ENCODE measurements at regions not wholly inside any gene's neighbourhood (a gene's known extent, or its start where the extent isn't known, plus 50 kb on each side); places are given as distances from the start of the nearest gene placed in this dataset.
"Not testable (repeated sequence)": the region's sequence is repeated elsewhere in the genome, so short reads cannot be mapped to it uniquely, and the experiment has no call there.

- Histone ChIP-seq H3K9ac (ENCODE audit: low read length in 5 of 5) (no peak overlapping the region), H3K9me3 (ENCODE audit: control insufficient read depth in 5 of 5, low read length in 5 of 5) (no peaks in the 10 kb centered on the region), H3K4me1 (ENCODE audit: control insufficient read depth in 5 of 5, insufficient read depth in 5 of 5, low read length in 5 of 5) (no peaks in the 10 kb centered on the region), H3K27ac (ENCODE audit: low read depth, low read length) (no peak overlapping the region), H3K36me3 (ENCODE audit: control insufficient read depth in 5 of 5, insufficient read depth in 5 of 5, low read length in 5 of 5) (no peaks in the 10 kb centered on the region), H3K27me3 (ENCODE audit: control insufficient read depth in 5 of 5, insufficient read depth in 4 of 5, low read length in 5 of 5) (no peaks in the 10 kb centered on the region), H3K4me3 (ENCODE audit: low read depth in 1 of 5, low read length in 5 of 5) (no peak overlapping the region)
Measured at GRCh38 chr4:154135576-154135975, 346.7 kb upstream of the SFRP2 start.

GRCh38 chr4:154132406-154132805, 343.5 kb upstream of the SFRP2 start:
- Histone ChIP-seq H3K27ac (ENCODE audit: low read depth, low read length) (no peak overlapping the region), H3K9me3 (ENCODE audit: control insufficient read depth in 5 of 5, low read length in 5 of 5) (peaks cover 0 to 7% (median 0%) of the 10 kb centered on the region in 5 donors), H3K4me3 (ENCODE audit: low read depth in 1 of 5, low read length in 5 of 5) (no peak overlapping the region), H3K36me3 (ENCODE audit: control insufficient read depth in 5 of 5, insufficient read depth in 5 of 5, low read length in 5 of 5) (no peaks in the 10 kb centered on the region), H3K4me1 (ENCODE audit: control insufficient read depth in 5 of 5, insufficient read depth in 5 of 5, low read length in 5 of 5) (no peaks in the 10 kb centered on the region), H3K9ac (ENCODE audit: low read length in 5 of 5) (no peak overlapping the region), H3K27me3 (ENCODE audit: control insufficient read depth in 5 of 5, insufficient read depth in 4 of 5, low read length in 5 of 5) (no peaks in the 10 kb centered on the region)

- Histone ChIP-seq H3K27me3 (ENCODE audit: control insufficient read depth in 5 of 5, insufficient read depth in 4 of 5, low read length in 5 of 5) (no peaks in the 10 kb centered on the region), H3K4me1 (ENCODE audit: control insufficient read depth in 5 of 5, insufficient read depth in 5 of 5, low read length in 5 of 5) (no peaks in the 10 kb centered on the region), H3K27ac (ENCODE audit: low read depth, low read length) (no peak overlapping the region), H3K4me3 (ENCODE audit: low read depth in 1 of 5, low read length in 5 of 5) (no peak overlapping the region), H3K36me3 (ENCODE audit: control insufficient read depth in 5 of 5, insufficient read depth in 5 of 5, low read length in 5 of 5) (no peaks in the 10 kb centered on the region), H3K9ac (ENCODE audit: low read length in 5 of 5) (no peak overlapping the region), H3K9me3 (ENCODE audit: control insufficient read depth in 5 of 5, low read length in 5 of 5) (peaks cover 0 to 9% (median 0%) of the 10 kb centered on the region in 5 donors)
Measured at GRCh38 chr4:154126276-154126675, 337.4 kb upstream of the SFRP2 start.

GRCh38 chr4:154125340-154125739, 336.5 kb upstream of the SFRP2 start:
- Histone ChIP-seq H3K9me3 (ENCODE audit: control insufficient read depth in 5 of 5, low read length in 5 of 5) (peaks cover 0 to 9% (median 0%) of the 10 kb centered on the region in 5 donors), H3K27me3 (ENCODE audit: control insufficient read depth in 5 of 5, insufficient read depth in 4 of 5, low read length in 5 of 5) (no peaks in the 10 kb centered on the region), H3K9ac (ENCODE audit: low read length in 5 of 5) (no peak overlapping the region), H3K36me3 (ENCODE audit: control insufficient read depth in 5 of 5, insufficient read depth in 5 of 5, low read length in 5 of 5) (no peaks in the 10 kb centered on the region), H3K27ac (ENCODE audit: low read depth, low read length) (no peak overlapping the region), H3K4me3 (ENCODE audit: low read depth in 1 of 5, low read length in 5 of 5) (no peak overlapping the region), H3K4me1 (ENCODE audit: control insufficient read depth in 5 of 5, insufficient read depth in 5 of 5, low read length in 5 of 5) (no peaks in the 10 kb centered on the region)

GRCh38 chr4:154124539-154125255, 335.8 kb upstream of the SFRP2 start:
- no peaks in the 10 kb centered on the region for H3K36me3 ChIP-seq (ENCODE audit: control insufficient read depth in 5 of 5, insufficient read depth in 5 of 5, low read length in 5 of 5)
- no peak overlapping the region for H3K4me3 ChIP-seq (ENCODE audit: low read depth in 1 of 5, low read length in 5 of 5)
- H3K9me3 ChIP-seq (ENCODE audit: control insufficient read depth in 5 of 5, low read length in 5 of 5) = peaks cover 0 to 9% (median 0%) of the 10 kb centered on the region in 5 donors
- H3K9ac ChIP-seq (ENCODE audit: low read length in 5 of 5) = no peak overlapping the region
- H3K4me1 ChIP-seq (ENCODE audit: control insufficient read depth in 5 of 5, insufficient read depth in 5 of 5, low read length in 5 of 5) = no peaks in the 10 kb centered on the region
- H3K27ac ChIP-seq (ENCODE audit: low read depth, low read length) = no peak overlapping the region
- no peaks in the 10 kb centered on the region for H3K27me3 ChIP-seq (ENCODE audit: control insufficient read depth in 5 of 5, insufficient read depth in 4 of 5, low read length in 5 of 5)

- Histone ChIP-seq H3K36me3 (ENCODE audit: control insufficient read depth in 5 of 5, insufficient read depth in 5 of 5, low read length in 5 of 5) (no peaks in the 10 kb centered on the region), H3K27me3 (ENCODE audit: control insufficient read depth in 5 of 5, insufficient read depth in 4 of 5, low read length in 5 of 5) (no peaks in the 10 kb centered on the region), H3K4me3 (ENCODE audit: low read depth in 1 of 5, low read length in 5 of 5) (no peak overlapping the region), H3K9ac (ENCODE audit: low read length in 5 of 5) (no peak overlapping the region), H3K4me1 (ENCODE audit: control insufficient read depth in 5 of 5, insufficient read depth in 5 of 5, low read length in 5 of 5) (no peaks in the 10 kb centered on the region), H3K9me3 (ENCODE audit: control insufficient read depth in 5 of 5, low read length in 5 of 5) (peaks cover 0 to 9% (median 0%) of the 10 kb centered on the region in 5 donors), H3K27ac (ENCODE audit: low read depth, low read length) (no peak overlapping the region)
Measured at GRCh38 chr4:154123897-154124296, 335.0 kb upstream of the SFRP2 start.

GRCh38 chr4:154120690-154121345, 331.9 kb upstream of the SFRP2 start:
- H3K4me1 ChIP-seq (ENCODE audit: control insufficient read depth in 5 of 5, insufficient read depth in 5 of 5, low read length in 5 of 5) = no peaks in the 10 kb centered on the region
- H3K9me3 ChIP-seq (ENCODE audit: control insufficient read depth in 5 of 5, low read length in 5 of 5) = no peaks in the 10 kb centered on the region
- H3K9ac ChIP-seq (ENCODE audit: low read length in 5 of 5) = no peak overlapping the region
- H3K27ac ChIP-seq (ENCODE audit: low read depth, low read length) = no peak overlapping the region
- H3K27me3 ChIP-seq (ENCODE audit: control insufficient read depth in 5 of 5, insufficient read depth in 4 of 5, low read length in 5 of 5) = no peaks in the 10 kb centered on the region
- no peaks in the 10 kb centered on the region for H3K36me3 ChIP-seq (ENCODE audit: control insufficient read depth in 5 of 5, insufficient read depth in 5 of 5, low read length in 5 of 5)
- H3K4me3 ChIP-seq (ENCODE audit: low read depth in 1 of 5, low read length in 5 of 5) = no peak overlapping the region

- no peak overlapping the region for H3K27ac ChIP-seq (ENCODE audit: low read depth, low read length)
- no peaks in the 10 kb centered on the region for H3K9me3 ChIP-seq (ENCODE audit: control insufficient read depth in 5 of 5, low read length in 5 of 5)
Measured at GRCh38 chr4:154120006-154120676, 331.3 kb upstream of the SFRP2 start.

GRCh38 chr4:154119317-154119716, 330.4 kb upstream of the SFRP2 start:
- Histone ChIP-seq H3K9me3 (ENCODE audit: control insufficient read depth in 5 of 5, low read length in 5 of 5) (no peaks in the 10 kb centered on the region), H3K27me3 (ENCODE audit: control insufficient read depth in 5 of 5, insufficient read depth in 4 of 5, low read length in 5 of 5) (no peaks in the 10 kb centered on the region), H3K27ac (ENCODE audit: low read depth, low read length) (no peak overlapping the region), H3K9ac (ENCODE audit: low read length in 5 of 5) (no peak overlapping the region), H3K36me3 (ENCODE audit: control insufficient read depth in 5 of 5, insufficient read depth in 5 of 5, low read length in 5 of 5) (no peaks in the 10 kb centered on the region), H3K4me1 (ENCODE audit: control insufficient read depth in 5 of 5, insufficient read depth in 5 of 5, low read length in 5 of 5) (no peaks in the 10 kb centered on the region), H3K4me3 (ENCODE audit: low read depth in 1 of 5, low read length in 5 of 5) (no peak overlapping the region)

More at GRCh38 chr4:154120006-154120676, 331.3 kb upstream of the SFRP2 start:
- H3K27me3 ChIP-seq (ENCODE audit: control insufficient read depth in 5 of 5, insufficient read depth in 4 of 5, low read length in 5 of 5) = no peaks in the 10 kb centered on the region
- no peak overlapping the region for H3K4me3 ChIP-seq (ENCODE audit: low read depth in 1 of 5, low read length in 5 of 5)
- H3K36me3 ChIP-seq (ENCODE audit: control insufficient read depth in 5 of 5, insufficient read depth in 5 of 5, low read length in 5 of 5) = no peaks in the 10 kb centered on the region
- H3K4me1 ChIP-seq (ENCODE audit: control insufficient read depth in 5 of 5, insufficient read depth in 5 of 5, low read length in 5 of 5) = no peaks in the 10 kb centered on the region
- no peak overlapping the region for H3K9ac ChIP-seq (ENCODE audit: low read length in 5 of 5)

- H3K27ac ChIP-seq (ENCODE audit: low read depth, low read length); H3K27me3 ChIP-seq (ENCODE audit: control insufficient read depth in 5 of 5, insufficient read depth in 4 of 5, low read length in 5 of 5); H3K9me3 ChIP-seq (ENCODE audit: control insufficient read depth in 5 of 5, low read length in 5 of 5); H3K9ac ChIP-seq (ENCODE audit: low read length in 5 of 5); H3K4me3 ChIP-seq (ENCODE audit: low read depth in 1 of 5, low read length in 5 of 5); H3K4me1 ChIP-seq (ENCODE audit: control insufficient read depth in 5 of 5, insufficient read depth in 5 of 5, low read length in 5 of 5); H3K36me3 ChIP-seq (ENCODE audit: control insufficient read depth in 5 of 5, insufficient read depth in 5 of 5, low read length in 5 of 5): not testable (repeated sequence)
Measured at GRCh38 chr4:154117726-154118125, 328.8 kb upstream of the SFRP2 start.
